Superior temporal gyrus (tissue), 1 donor: ENCODE measurements at regions not wholly inside any gene's neighbourhood (a gene's known extent, or its start where the extent isn't known, plus 50 kb on each side); places are given as distances from the start of the nearest gene placed in this dataset.
"Not testable (repeated sequence)": the region's sequence is repeated elsewhere in the genome, so short reads cannot be mapped to it uniquely, and the experiment has no call there.

Source experiments
- DNase-seq: peaks from one replicate; pipeline ENCODE4 v3.0.0-alpha.2; 2016; ENCODE audit errors: extremely low spot score

GRCh38 chr20:60096166-60096565, 137.9 kb downstream of the CDH26 start:
- DNase-seq, result peak; percentile 45

GRCh38 chr20:60097285-60097684, 139.1 kb downstream of the CDH26 start:
- DNase-seq, result no peak

DNA sequence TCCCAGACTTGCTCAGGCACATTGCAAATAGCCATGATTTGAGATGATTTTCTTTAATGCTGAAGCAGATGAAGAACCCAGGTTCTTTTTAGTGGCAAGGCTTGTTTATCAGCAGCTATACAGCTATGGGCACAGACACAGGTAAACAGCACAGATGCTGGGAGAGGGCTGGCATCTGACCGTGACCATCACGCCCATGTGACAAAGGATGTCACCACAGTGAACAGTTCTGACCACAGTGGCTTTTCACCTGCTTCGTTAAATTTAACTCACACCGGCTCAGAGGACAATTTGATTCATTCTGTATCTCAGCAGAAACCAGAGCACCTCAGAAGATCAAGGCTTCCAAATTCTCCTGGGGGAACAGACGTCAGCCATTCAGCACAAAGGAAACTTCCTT, 142.6 kb downstream of the CDH26 start:
- DNase-seq, result no peak

DNA sequence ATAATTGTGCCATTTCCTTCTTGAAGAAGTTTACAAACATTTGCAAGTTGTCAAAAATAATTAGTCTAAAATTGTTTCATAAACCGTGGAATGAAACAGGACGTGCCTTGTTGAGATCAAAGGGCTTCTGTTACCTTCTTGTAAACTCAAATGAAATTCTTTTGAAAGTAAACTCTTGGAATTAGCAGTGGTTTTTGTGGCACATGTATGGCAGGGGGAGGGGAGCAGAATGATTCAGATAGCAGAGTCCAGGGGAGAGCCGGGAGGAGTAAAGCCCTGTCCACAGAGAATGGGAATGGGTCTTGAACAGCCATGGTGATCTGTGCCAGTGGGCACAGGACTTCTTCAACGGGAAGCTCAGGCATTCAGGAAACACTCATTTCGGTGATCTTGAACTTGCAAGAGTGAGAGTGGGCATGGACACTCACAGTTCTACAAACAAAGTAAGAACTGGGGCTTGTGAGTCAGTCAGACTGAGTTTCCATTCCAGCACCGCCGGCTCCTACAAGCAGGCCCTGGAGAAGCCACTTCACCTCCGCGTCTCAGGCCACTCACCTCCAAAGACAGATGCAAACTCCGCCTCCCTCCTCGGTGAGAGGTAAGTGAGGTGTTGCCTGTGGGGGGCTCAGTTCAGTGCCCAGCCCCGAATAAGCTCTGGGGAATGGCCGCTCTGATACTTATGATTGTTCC, 143.1 kb downstream of the CDH26 start:
- no peak for DNase-seq

DNA sequence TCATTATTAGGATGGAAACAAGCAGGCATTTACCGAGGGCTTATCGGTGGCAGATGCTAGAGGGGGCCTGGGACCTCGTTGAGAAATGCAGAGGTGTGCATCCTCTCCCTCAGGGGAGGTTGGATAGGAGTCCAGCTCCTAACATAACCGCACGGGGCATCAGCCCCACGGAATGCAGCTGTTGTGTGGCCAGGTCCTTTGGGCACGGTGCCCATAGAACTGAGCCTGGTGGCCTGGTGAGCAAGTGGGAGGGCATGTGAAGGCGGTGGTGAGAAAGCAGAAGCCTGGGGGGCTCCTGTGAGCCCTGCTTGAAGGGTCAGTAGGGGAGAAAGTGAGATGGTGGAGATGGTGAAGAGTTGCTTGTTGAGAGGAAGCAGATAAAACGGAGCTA, 143.7 kb downstream of the CDH26 start:
- DNase-seq, result no peak

DNA sequence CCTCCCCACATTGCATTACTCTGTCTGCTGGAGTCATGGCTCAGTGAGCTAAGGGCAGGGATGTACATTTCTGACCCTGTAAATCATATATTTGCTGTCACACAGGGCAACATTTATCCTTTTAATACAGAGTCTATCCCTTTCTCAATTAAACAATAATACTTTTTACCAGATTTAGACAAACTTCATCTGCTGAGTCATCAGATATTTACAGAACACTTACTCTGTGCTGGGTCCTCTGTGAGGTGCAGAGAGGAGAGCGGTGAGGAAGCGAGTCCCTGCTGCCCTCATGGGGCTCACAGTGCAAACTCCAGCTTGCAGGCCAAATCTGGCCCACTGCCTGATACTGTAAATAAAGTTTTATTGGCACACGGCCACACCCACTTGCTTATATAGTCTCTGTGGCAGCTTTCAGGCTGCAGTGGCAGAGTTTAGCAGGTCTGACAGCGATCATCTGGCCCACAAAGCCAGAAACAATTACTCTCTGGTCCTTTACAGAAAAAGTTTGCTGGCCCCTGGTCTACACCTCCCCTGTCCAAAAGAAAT, 144.5 kb downstream of the CDH26 start:
- no peak for DNase-seq

- DNase-seq, result no peak
Observed at GRCh38 chr20:60104993-60105803, 147.0 kb downstream of the CDH26 start.

- DNase-seq, result not testable (repeated sequence)
Observed at GRCh38 chr20:60106186-60106585, 148.0 kb downstream of the CDH26 start.

DNA sequence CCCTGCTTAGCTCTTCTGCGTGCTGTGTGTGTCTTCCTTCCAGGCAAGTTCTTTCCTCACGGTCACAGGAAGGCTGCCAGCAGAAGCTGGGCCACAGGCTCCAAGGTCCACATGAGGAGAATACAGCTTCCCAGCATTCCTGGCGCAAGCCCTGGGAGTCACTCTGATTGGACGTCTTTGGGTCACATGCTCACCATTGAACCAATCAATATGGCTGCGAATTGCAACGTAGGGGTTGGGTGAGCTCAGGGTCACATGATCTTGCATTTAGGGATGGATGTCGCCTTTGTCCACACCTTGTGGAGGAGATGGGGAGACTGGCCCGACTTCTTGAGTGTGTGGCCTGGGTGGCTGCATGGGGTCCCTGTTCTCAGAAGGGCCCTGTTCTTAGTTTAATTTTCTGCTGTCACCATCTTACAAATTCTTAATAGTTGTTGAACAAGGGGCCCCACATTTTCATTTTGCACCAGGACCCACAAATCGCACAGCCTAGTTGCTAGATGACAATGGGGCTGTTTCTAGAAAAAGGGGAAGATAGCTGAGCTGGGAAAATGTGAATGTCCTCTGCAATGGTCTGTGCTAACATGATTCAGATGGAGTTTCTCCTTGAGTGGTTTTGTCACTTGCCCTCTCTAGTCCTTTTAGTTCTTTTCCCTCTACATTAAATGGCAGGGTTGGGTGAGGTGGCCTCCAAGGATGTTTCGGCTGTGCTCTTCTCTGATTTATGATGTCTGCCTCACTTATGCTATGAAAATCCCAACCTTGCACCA, 149.6 kb downstream of the CDH26 start:
- DNase-seq, result no peak

GRCh38 chr20:60108397-60108796, 150.2 kb downstream of the CDH26 start:
- no peak for DNase-seq

GRCh38 chr20:60113024-60113724, 155.0 kb downstream of the CDH26 start:
- DNase-seq, result no peak

DNA sequence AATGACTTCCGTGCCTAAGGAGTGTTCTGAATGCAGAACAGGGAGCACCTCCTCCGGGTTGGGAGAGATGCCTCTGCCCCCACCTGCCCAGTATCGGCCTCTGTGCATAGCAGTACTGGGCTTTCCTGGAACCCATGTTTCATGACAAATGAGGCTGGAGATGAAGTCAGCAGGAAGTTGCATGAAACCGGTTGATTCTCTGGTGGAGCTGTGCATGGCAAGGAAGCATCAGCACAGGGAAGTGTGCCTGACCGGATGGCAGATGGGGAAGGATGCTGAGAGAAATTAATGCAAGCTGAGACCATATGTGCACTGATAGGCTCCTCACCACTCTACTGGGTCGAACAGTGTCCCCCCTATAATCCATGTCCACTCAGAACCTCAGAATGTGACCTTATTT, 155.5 kb downstream of the CDH26 start:
- DNase-seq, result no peak

DNA sequence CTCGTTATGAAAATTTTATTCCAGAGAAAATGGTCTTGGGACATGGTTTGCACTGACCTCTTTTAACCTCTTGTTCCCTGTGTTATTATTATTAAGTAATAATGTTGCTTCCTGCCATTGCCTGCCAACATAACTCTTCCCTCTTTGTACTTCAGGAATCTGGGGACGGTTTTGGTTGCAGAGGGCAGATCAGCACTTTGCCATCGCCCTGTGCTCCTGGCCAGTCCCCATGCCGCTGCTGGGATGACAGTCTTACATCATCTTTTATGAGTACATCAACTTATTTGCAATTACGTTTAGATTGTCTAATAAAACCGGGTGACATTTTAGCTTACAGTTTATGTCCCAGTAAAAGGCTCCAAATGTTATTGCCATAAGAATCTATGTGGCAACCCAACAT, 157.2 kb downstream of the CDH26 start:
- no peak for DNase-seq

DNA sequence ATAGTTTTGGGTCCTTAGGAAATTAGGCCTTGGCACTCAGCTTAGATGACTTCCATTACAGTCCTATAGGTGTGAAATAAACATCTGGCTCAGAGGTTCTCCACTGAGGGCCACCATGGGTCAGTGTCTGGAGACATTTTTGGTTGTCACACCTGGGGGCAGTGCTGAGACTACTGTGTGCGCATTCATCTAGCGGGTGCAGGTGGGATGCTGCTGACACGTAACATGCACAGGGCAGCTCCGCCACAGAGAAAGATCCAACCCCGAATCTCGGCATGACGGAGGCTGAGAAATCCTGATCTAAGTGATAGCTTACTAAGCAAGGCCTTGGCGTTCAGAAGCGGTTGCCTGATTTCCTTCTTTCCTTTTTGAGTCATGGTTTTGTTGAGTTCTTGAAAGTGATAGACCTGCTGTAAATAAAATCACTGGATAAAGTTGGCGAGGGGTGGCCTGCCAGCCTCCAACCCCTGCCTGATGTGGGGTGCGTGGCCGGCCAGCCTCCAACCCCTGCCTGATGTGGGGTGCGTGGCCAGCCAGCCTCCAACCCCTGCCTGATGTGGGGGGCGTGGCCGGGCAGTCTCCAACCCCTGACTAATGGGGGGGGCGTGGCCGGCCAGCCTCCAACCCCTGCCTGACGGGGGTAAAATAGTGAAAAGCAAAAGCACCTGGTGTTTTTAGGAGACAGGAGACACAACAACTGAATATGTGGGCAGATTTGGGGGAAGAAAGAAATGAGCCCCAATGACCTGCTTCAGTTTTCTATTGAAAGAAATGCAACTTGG, 158.1 kb downstream of the CDH26 start:
- no peak for DNase-seq

GRCh38 chr20:60117065-60117464, 158.8 kb downstream of the CDH26 start:
- peak; percentile 59 for DNase-seq

- DNase-seq, result no peak
Observed at GRCh38 chr20:60121903-60122302, 163.7 kb downstream of the CDH26 start.

DNA sequence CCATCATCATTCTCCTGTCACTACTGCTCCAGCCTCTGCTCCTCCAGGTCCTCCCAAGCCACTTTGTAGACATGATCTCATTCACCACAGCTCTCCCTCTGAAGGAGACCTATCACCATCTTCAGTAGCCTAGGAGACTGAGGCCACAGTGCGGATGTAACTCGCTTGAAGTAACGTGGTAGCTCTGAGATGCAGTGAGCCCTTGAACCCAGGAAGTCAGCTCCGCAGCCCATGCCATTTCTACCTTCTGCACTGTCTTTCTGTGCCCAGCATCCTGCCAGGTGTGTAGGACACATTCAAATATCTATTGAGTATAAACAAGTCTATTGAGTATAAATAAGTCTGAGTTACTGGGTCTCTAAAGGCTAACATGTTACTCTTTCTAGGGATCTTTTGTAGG, 164.4 kb downstream of the CDH26 start:
- no peak for DNase-seq

- DNase-seq, result no peak
Observed at GRCh38 chr20:60123096-60123495, 164.9 kb downstream of the CDH26 start.

GRCh38 chr20:60123652-60124051, 165.4 kb downstream of the CDH26 start:
- DNase-seq, result no peak

GRCh38 chr20:60124776-60125381, 166.7 kb downstream of the CDH26 start:
- no peak for DNase-seq
